Endometrium (tissue), 2 donors: ENCODE measurements at regions not wholly inside any gene's neighbourhood (a gene's known extent, or its start where the extent isn't known, plus 50 kb on each side); places are given as distances from the start of the nearest gene placed in this dataset.

Experiments used
- FAIRE-seq: peaks from 2 replicates; lab custom pipeline; 2012; peaks lifted over from hg19 to GRCh38; lab: Jason Lieb, UNC
- donor health status: control.
- donor health status: control.

- no peak for FAIRE-seq
Measured at GRCh38 chr15:77709135-77709886, 76.6 kb upstream of the LINGO1 start.

DNA sequence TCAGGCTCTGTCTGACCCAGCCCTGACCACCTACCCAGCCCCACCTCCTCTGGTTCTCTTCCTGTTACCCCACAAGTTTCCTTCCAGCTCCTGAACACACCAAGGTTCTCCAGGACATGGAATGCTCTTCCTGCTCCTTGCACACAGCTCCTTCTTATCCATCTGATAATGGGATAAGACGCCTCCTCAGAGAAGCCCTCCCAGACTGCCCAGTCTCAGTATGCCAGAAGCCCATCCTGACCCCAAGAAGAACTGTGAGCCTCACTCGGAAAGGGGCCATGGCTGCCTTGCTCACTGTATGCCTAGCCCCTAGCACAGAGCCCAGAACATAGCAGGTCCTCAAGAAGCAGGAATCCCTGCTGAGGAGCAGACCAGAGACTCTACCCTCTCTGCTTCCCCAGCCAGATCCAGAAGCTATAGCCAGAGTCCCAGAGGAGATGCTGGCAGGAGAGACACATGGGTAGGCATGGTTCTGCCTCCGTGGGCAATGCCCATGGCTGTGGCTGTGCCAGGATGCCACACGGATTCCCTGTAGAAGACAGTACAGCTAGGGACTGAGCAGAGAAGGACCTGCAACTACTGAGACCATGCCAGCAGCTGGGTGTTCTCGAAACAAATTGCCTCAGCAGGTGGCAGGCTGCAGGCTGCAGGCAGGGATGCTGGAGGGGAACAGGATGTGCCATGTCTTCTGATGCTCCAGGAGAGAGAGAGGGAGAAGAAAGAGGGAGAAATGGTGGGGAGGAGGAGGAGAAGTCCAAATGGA is 74.0 kb upstream of the LINGO1 start:
- FAIRE-seq, result no peak

- FAIRE-seq, result no peak
Measured at GRCh38 chr15:77702211-77702957, 69.7 kb upstream of the LINGO1 start.

DNA sequence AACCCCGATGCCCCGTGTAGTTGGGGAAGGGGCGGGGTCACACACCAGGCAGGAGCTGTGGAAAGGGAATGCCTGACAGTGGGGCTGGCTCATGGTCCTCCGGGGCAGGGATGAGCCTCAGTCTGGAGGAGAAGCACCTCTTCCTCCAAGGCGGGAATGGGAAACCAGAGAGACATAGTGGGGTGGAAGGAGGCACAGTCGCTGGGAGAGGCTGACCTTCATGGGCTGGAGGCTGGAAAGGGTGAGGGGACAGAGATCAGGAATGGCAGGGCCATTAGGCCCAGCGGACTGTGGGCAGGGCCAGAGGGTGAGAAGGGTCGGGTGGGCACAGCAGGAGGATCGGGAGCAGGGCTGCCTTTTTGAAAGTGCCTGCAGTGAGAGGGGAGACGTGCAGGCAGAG is 65.8 kb upstream of the LINGO1 start:
- no peak for FAIRE-seq

GRCh38 chr15:77697893-77698292 is 65.2 kb upstream of the LINGO1 start:
- no peak for FAIRE-seq

- FAIRE-seq, result no peak
Measured at GRCh38 chr15:77696871-77697270, 64.2 kb upstream of the LINGO1 start.

- FAIRE-seq, result no peak
Measured at GRCh38 chr15:77695961-77696582, 63.4 kb upstream of the LINGO1 start.

- FAIRE-seq, result no peak
Measured at GRCh38 chr15:77695548-77695947, 62.8 kb upstream of the LINGO1 start.

DNA sequence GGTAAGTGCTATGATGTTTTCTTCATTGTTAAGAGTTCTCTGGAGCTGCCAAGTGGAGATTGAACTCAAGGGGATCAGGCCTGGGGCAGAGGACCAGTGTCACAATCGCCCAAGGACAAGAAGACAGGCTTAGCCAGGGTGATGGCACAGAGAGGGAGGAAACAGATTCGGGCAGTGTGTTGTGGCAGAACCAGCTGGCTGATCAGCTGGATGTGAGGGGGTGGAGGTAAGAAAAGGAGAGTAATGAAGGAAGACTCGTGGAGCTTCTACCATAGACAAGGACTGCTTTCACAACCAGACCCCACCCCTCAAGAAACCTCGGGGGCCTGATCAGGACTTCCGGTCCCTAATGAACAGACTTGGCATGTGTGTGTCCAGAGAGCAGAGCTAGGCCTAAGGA is 60.9 kb upstream of the LINGO1 start:
- FAIRE-seq, result no peak

DNA sequence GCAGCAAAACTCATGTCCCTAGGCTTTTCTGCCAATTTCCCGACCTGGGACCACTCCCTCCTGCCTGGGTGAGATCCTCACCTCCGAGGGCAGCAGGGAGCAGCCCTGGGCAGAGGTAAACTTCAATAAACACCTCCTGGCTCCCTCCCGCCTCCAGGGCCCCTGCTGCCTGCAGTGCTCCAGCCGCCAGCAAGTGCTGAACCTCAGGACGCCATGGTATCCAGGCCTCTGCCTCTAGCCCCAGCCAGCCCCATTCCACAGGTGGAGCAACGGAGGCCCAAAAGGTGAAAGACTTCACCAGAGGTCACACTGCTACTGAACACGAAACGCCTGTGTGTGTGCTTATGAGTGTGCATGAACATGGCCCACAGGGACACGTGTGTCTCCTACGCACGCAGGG is 59.9 kb upstream of the LINGO1 start:
- no peak for FAIRE-seq

GRCh38 chr15:77691607-77692006 is 58.9 kb upstream of the LINGO1 start:
- no peak for FAIRE-seq

DNA sequence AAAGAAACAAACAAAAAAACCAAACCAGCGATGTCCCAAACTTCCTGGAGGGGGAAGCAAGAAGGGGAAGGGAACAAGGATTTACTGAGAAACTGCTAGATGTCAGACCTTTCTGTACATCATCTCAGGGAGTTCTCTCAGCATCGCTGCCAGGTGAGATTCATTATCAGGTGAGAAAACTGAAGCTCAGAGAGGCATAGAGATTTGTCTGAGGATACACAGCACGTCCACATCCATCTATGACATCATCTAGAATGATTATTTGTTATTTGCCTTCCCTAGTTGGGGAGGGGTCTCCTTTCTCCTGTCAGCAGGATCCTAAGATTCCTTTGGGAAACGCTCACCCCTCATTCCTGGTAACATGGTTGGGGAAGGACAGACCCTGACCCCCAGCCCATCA is 57.1 kb upstream of the LINGO1 start:
- FAIRE-seq, result no peak

GRCh38 chr15:77688693-77689092 is 56.0 kb upstream of the LINGO1 start:
- no peak for FAIRE-seq

- FAIRE-seq, result no peak
Measured at GRCh38 chr15:77688266-77688665, 55.6 kb upstream of the LINGO1 start.

- FAIRE-seq, result no peak
Measured at GRCh38 chr15:77685082-77685815, 52.5 kb upstream of the LINGO1 start.

GRCh38 chr15:77684341-77685081 is 51.8 kb upstream of the LINGO1 start:
- no peak for FAIRE-seq

GRCh38 chr15:77682564-77682963 is 49.9 kb upstream of the LINGO1 start:
- no peak for FAIRE-seq
